GM23248 (cell line): ENCODE measurements at regions not wholly inside any gene's neighbourhood (a gene's known extent, or its start where the extent isn't known, plus 50 kb on each side); places are given as distances from the start of the nearest gene placed in this dataset.

Experiments used
- EZH2 ChIP-seq: fragments of 200-600 bp; sonication (generic); IDR thresholded peaks from 2 replicates; pipeline ENCODE4 v1.6.1; 2018; ENCODE audit warnings: antibody characterized with exemption, mild to moderate bottlenecking; ENCODE audit not compliant: insufficient read depth, poor library complexity, severe bottlenecking
- EZH2phosphoT487 ChIP-seq: fragments of 200-600 bp; sonication (generic); IDR thresholded peaks from 2 replicates; pipeline ENCODE4 v1.6.1; 2018; ENCODE audit warnings: antibody characterized with exemption, moderate library complexity, mild to moderate bottlenecking, low read depth; ENCODE audit not compliant: insufficient read depth

DNA sequence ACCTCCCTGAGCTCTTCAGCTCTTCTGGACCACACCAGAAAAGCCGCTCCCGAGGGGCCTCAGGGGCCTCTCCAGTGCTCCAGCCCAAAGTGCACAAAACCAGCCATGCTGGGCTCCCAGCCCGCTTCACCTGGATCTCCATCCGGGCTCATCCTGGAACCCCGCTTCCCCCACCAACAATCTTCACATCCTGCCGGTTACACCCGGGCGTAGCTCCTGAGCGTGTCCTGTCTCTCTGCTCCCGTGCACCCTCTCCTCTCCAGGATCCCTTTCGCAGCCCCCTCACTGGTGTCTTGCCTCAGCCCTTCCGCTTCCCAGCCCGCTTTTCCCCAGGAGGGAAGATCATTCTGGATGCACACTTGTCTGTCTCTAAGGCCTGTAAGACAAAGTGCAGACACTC, 123.7 kb upstream of the GLI2 start:
- TF ChIP-seq EZH2phosphoT487: no peak
- no peak for TF ChIP-seq EZH2
